Neural progenitor cell (in vitro differentiated cells): ENCODE measurements at regions not wholly inside any gene's neighbourhood (a gene's known extent, or its start where the extent isn't known, plus 50 kb on each side); places are given as distances from the start of the nearest gene placed in this dataset.

Experiments used
- DNase-seq: peaks from one replicate; pipeline ENCODE4 v3.0.0-alpha.2; 2016; ENCODE audit warnings: low spot score
- H2AFZ ChIP-seq: fragments of 200-600 bp; sonication (generic); replicated peaks from 2 replicates; pipeline ENCODE4 v1.6.1; 2016; ENCODE audit warnings: antibody characterized with exemption
- H3F3A ChIP-seq: fragments of 200-600 bp; sonication (generic); 2 replicates; pipeline ENCODE4 v1.6.1; 2016; ENCODE audit warnings: antibody characterized with exemption, low read depth
- H3K27ac ChIP-seq: fragments of 200-600 bp; sonication (generic); 2 replicates; pipeline ENCODE4 v1.5.1; 2016; ENCODE audit warnings: mild to moderate bottlenecking
- H3K27me3 ChIP-seq: fragments of 200-600 bp; sonication (generic); 2 replicates; pipeline ENCODE4 v1.6.1; 2016; ENCODE audit warnings: mild to moderate bottlenecking, moderate library complexity
- H3K36me3 ChIP-seq: fragments of 200-600 bp; sonication (generic); 2 replicates; pipeline ENCODE4 v1.5.1; 2016
- H3K4me1 ChIP-seq: fragments of 200-600 bp; sonication (generic); 2 replicates; pipeline ENCODE4 v1.6.1; 2016; ENCODE audit warnings: mixed run types
- H3K4me2 ChIP-seq: fragments of 200-600 bp; sonication (generic); 2 replicates; pipeline ENCODE4 v1.6.1; 2016
- H3K4me3 ChIP-seq: fragments of 200-600 bp; sonication (generic); 2 replicates; pipeline ENCODE4 v1.5.1; 2016
- H3K79me2 ChIP-seq: fragments of 200-600 bp; sonication (generic); 2 replicates; pipeline ENCODE4 v1.6.1; 2016; ENCODE audit warnings: low read depth
- H3K9ac ChIP-seq: fragments of 200-600 bp; sonication (generic); 2 replicates; pipeline ENCODE4 v1.6.1; 2016
- H3K9me3 ChIP-seq: fragments of 200-600 bp; sonication (generic); 2 replicates; pipeline ENCODE4 v1.5.1; 2016; ENCODE audit warnings: low read depth
- H4K20me1 ChIP-seq: fragments of 200-600 bp; sonication (generic); 2 replicates; pipeline ENCODE4 v1.6.1; 2016; ENCODE audit warnings: low read depth
- H3K27ac Mint-ChIP-seq: 3 replicates; pipeline ENCODE4 v1.8.0; 2021; ENCODE audit warnings: mixed read lengths
- H3K27me3 Mint-ChIP-seq: 2 replicates; pipeline ENCODE4 v1.8.0; 2022; ENCODE audit warnings: low read depth, mild to moderate bottlenecking, inconsistent platforms, moderate library complexity, mixed read lengths; ENCODE audit not compliant: insufficient read depth
- H3K36me3 Mint-ChIP-seq: 3 replicates; pipeline ENCODE4 v1.8.0; 2021; ENCODE audit warnings: mixed read lengths
- H3K4me1 Mint-ChIP-seq: 3 replicates; pipeline ENCODE4 v1.8.0; 2021; ENCODE audit warnings: mixed read lengths
- H3K4me3 Mint-ChIP-seq: 3 replicates; pipeline ENCODE4 v1.8.0; 2021; ENCODE audit warnings: mild to moderate bottlenecking, moderate library complexity, mixed read lengths
- H3K9me3 Mint-ChIP-seq: 3 replicates; pipeline ENCODE4 v1.8.0; 2020; ENCODE audit warnings: mixed read lengths
- CTCF ChIP-seq: fragments of 200-600 bp; sonication (generic); IDR thresholded peaks from 2 replicates; pipeline ENCODE4 v1.5.1; 2017; ENCODE audit warnings: antibody characterized with exemption, mild to moderate bottlenecking
- EZH2 ChIP-seq: fragments of 200-600 bp; sonication (generic); IDR thresholded peaks from 2 replicates; pipeline ENCODE4 v1.6.1; 2017; ENCODE audit warnings: antibody characterized with exemption, mild to moderate bottlenecking, moderate library complexity
- EZH2phosphoT487 ChIP-seq: fragments of 200-600 bp; sonication (generic); IDR thresholded peaks from 2 replicates; pipeline ENCODE4 v1.6.1; 2017; ENCODE audit warnings: antibody characterized with exemption

- H2AFZ ChIP-seq = no peak overlapping the region
- Mint-ChIP-seq H3K4me1 (peaks cover 6% of the 10 kb centered on the region), H3K36me3 (no peaks in the 10 kb centered on the region)
These were observed 297.0 kb upstream of the NXPH2 start for GRCh38 chr2:139077099-139077737.

DNA sequence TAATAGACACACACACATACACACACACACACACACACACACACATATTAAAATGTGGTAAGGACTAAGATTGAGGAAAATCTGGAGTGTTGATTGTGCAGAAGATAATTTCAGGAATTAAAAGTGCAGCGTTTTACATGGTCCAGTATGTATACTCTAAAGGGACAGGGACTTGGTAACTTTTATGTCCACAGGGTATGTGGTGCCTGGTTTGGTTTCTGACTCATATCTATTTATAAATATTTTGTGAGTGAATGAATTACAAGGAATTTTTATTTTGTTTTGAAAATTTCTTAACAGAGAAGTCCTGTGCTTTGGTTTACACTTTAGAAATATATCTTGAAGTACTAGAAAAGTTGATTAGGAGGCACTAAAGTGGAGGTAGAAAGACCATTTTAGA is 287.7 kb upstream of the NXPH2 start:
- Mint-ChIP-seq H3K4me1 (no peaks in the 10 kb centered on the region), H3K27ac (no peak overlapping the region), H3K4me3 (no peak overlapping the region), H3K9me3 (no peaks in the 10 kb centered on the region), H3K36me3 (no peaks in the 10 kb centered on the region), H3K27me3 (no peaks in the 10 kb centered on the region)
- Histone ChIP-seq H3K4me3 (no peak overlapping the region), H3K27ac (no peak overlapping the region), H3K9me3 (no peaks in the 10 kb centered on the region), H3K36me3 (no peaks in the 10 kb centered on the region), H3K79me2 (no peaks in the 10 kb centered on the region), H4K20me1 (no peaks in the 10 kb centered on the region), H3K27me3 (no peaks in the 10 kb centered on the region), H3K4me2 (no peak overlapping the region), H3K4me1 (no peaks in the 10 kb centered on the region), H3F3A (no peaks in the 10 kb centered on the region), H2AFZ (no peak overlapping the region), H3K9ac (no peak overlapping the region)
- TF ChIP-seq EZH2phosphoT487 (no peak), CTCF (no peak), EZH2 (no peak)
- no peak for DNase-seq

More at GRCh38 chr2:139077099-139077737, 297.0 kb upstream of the NXPH2 start:
- no peak overlapping the region for H3K27ac Mint-ChIP-seq
- Histone ChIP-seq H3K27ac (no peak overlapping the region), H3K4me2 (no peak overlapping the region), H4K20me1 (no peaks in the 10 kb centered on the region), H3K9ac (no peak overlapping the region), H3F3A (no peaks in the 10 kb centered on the region), H3K27me3 (no peaks in the 10 kb centered on the region), H3K79me2 (no peaks in the 10 kb centered on the region), H3K9me3 (no peaks in the 10 kb centered on the region), H3K4me1 (peaks cover 30% of the 10 kb centered on the region), H3K36me3 (no peaks in the 10 kb centered on the region), H3K4me3 (no peak overlapping the region)
- H3K27me3 Mint-ChIP-seq = peaks cover 2% of the 10 kb centered on the region
- no peak for DNase-seq
- no peak overlapping the region for H3K4me3 Mint-ChIP-seq
- no peaks in the 10 kb centered on the region for H3K9me3 Mint-ChIP-seq
- TF ChIP-seq CTCF (no peak), EZH2 (no peak), EZH2phosphoT487 (no peak)

GRCh38 chr2:139067072-139067471 is 286.9 kb upstream of the NXPH2 start:
- Mint-ChIP-seq H3K4me1 (no peaks in the 10 kb centered on the region), H3K4me3 (no peak overlapping the region), H3K36me3 (no peaks in the 10 kb centered on the region), H3K27me3 (no peaks in the 10 kb centered on the region), H3K27ac (no peak overlapping the region), H3K9me3 (no peaks in the 10 kb centered on the region)
- Histone ChIP-seq H3K4me2 (no peak overlapping the region), H3K79me2 (no peaks in the 10 kb centered on the region), H3K4me3 (no peak overlapping the region), H3K9me3 (no peaks in the 10 kb centered on the region), H3F3A (no peaks in the 10 kb centered on the region), H3K9ac (no peak overlapping the region), H3K27ac (no peak overlapping the region), H2AFZ (no peak overlapping the region), H3K36me3 (no peaks in the 10 kb centered on the region), H4K20me1 (no peaks in the 10 kb centered on the region), H3K4me1 (no peaks in the 10 kb centered on the region), H3K27me3 (no peaks in the 10 kb centered on the region)
- TF ChIP-seq CTCF (no peak), EZH2phosphoT487 (no peak), EZH2 (no peak)
- DNase-seq = no peak
